Thoracic aorta (tissue), 2 donors: ENCODE measurements at regions not wholly inside any gene's neighbourhood (a gene's known extent, or its start where the extent isn't known, plus 50 kb on each side); places are given as distances from the start of the nearest gene placed in this dataset.

Experiments used
- ATAC-seq: fragments of 150-250 bp; one replicate; pipeline ENCODE4 v1.8.0; 2017; ENCODE audit warnings: low read depth; ENCODE audit not compliant: insufficient number of reproducible peaks, low FRiP score
- DNase-seq: peaks from one replicate; pipeline ENCODE4 v3.0.0-alpha.2; 2020; ENCODE audit warnings: low spot score
- H3K27ac ChIP-seq, 2 donors: fragments of 200-600 bp; sonication (generic); 1 replicate in 1 of 2; 2 replicates in 1 of 2; pipeline ENCODE4 v1.5.1; 2016; ENCODE audit warnings: mild to moderate bottlenecking in 2 of 2, moderate library complexity in 2 of 2
- H3K27me3 ChIP-seq: fragments of 200-600 bp; sonication (generic); replicated peaks from 2 replicates; pipeline ENCODE4 v1.6.0; 2016; ENCODE audit warnings: mild to moderate bottlenecking; ENCODE audit not compliant: insufficient read depth
- H3K36me3 ChIP-seq: fragments of 200-600 bp; sonication (generic); one replicate; pipeline ENCODE4 v1.5.1; 2016
- H3K4me1 ChIP-seq, 2 donors: fragments of 200-600 bp; sonication (generic); 1 replicate in 1 of 2; 2 replicates in 1 of 2; pipeline versions ENCODE4 v1.5.1 to v1.6.0; 2016; ENCODE audit warnings: low read depth in 2 of 2, mild to moderate bottlenecking in 1 of 2; ENCODE audit not compliant: control insufficient read depth in 1 of 2
- H3K4me3 ChIP-seq: fragments of 200-600 bp; sonication (generic); 2 replicates; pipeline ENCODE4 v1.5.1; 2016; ENCODE audit warnings: mild to moderate bottlenecking
- H3K9me3 ChIP-seq: fragments of 200-600 bp; sonication (generic); 2 replicates; pipeline ENCODE4 v1.5.1; 2016
- TF ChIP-seq, protein P1 (sequence below): fragments of 200-600 bp; sonication (generic); IDR thresholded peaks from one replicate; pipeline ENCODE4 v1.5.1; 2019; ENCODE audit warnings: antibody characterized with exemption

DNA sequence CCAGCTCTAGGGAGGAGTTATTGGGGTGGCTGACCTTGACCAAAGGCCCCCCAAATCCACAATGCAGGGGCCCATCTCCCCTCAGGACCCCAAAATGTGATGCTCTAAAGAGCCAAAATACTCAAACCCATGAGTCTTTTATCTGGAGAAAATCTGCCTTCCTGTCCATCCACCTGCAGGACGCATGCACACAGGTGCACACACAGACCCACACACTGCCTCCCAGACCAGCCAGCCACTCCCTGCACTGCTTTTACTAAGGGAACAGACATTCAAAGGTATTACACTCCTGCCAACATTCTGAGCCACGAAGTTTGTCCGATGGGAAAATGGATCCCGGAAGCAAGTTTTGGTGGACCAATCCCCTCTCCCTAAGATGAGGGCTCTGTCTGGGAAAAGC, 76.1 kb upstream of the CDH5 start:
- H3K9me3 ChIP-seq: no peaks in the 10 kb centered on the region
- no peaks in the 10 kb centered on the region for H3K36me3 ChIP-seq
- TF ChIP-seq, protein P1, sequence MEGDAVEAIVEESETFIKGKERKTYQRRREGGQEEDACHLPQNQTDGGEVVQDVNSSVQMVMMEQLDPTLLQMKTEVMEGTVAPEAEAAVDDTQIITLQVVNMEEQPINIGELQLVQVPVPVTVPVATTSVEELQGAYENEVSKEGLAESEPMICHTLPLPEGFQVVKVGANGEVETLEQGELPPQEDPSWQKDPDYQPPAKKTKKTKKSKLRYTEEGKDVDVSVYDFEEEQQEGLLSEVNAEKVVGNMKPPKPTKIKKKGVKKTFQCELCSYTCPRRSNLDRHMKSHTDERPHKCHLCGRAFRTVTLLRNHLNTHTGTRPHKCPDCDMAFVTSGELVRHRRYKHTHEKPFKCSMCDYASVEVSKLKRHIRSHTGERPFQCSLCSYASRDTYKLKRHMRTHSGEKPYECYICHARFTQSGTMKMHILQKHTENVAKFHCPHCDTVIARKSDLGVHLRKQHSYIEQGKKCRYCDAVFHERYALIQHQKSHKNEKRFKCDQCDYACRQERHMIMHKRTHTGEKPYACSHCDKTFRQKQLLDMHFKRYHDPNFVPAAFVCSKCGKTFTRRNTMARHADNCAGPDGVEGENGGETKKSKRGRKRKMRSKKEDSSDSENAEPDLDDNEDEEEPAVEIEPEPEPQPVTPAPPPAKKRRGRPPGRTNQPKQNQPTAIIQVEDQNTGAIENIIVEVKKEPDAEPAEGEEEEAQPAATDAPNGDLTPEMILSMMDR: no peak
- no peak overlapping the region for H3K4me3 ChIP-seq
- ATAC-seq: no peak
- no peak overlapping the region for H3K27ac ChIP-seq
- no peaks in the 10 kb centered on the region for H3K27me3 ChIP-seq
- no peak for DNase-seq
- H3K4me1 ChIP-seq: no peaks in the 10 kb centered on the region

DNA sequence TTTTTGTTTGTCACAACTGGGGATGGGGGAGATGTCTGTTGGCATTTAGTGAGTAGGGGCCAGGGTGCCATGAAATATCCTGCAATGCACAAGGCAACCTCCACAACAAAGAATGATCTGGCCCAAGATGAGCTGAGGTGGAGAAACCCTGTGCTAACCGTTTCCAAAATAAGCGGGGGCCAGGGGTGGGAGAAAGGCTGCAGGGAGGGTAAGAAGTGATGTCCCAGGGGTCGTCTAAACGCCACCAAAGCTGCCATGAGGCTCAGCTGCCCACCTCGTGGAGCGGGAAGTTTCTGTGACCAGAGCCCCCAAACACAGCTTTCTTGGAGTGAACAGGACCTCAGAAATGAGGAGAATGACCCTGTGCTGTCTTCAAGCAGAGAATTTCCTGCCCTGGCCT, 76.5 kb upstream of the CDH5 start:
- H3K27me3 ChIP-seq: no peaks in the 10 kb centered on the region
- no peak for ATAC-seq
- H3K36me3 ChIP-seq: no peaks in the 10 kb centered on the region
- H3K4me1 ChIP-seq: no peaks in the 10 kb centered on the region
- TF ChIP-seq, protein P1: no peak
- no peak overlapping the region for H3K27ac ChIP-seq
- no peaks in the 10 kb centered on the region for H3K9me3 ChIP-seq
- no peak for DNase-seq
- H3K4me3 ChIP-seq: no peak overlapping the region

DNA sequence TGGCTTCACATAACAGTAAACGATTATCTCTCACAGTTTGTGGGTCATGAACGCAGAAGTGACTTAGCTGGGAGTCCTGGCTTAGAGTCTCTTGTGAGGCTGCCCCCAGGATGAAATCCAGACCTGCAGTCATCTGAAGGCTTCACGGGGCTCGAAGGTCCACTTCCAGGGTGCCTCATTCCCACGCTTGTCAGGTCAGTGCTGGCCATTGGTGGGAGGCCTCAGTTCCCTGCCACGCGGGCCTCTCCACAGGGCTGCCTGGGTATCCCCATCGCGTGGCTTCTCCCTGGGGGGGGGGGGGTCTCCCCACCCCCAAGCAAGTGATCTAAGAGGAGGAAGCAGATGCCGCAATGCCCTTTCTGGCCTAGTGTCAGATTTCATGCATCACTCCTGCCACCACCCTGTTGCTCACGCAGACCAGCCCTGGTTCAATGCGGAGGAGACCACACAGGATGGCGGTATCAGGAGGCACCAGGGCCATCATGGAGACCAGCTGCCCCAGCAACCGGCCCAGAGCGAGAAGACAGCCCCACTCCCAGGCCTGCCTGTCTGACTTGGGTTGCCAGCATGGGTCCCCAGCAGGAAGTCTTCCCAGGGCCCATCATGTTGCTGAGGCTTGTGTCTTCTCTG, 77.3 kb upstream of the CDH5 start:
- no peaks in the 10 kb centered on the region for H3K27me3 ChIP-seq
- no peak overlapping the region for H3K27ac ChIP-seq
- ATAC-seq (no peak), DNase-seq (no peak)
- TF ChIP-seq, protein P1: no peak
- H3K9me3 ChIP-seq: no peaks in the 10 kb centered on the region
- H3K4me1 ChIP-seq: no peaks in the 10 kb centered on the region
- no peaks in the 10 kb centered on the region for H3K36me3 ChIP-seq
- H3K4me3 ChIP-seq: no peak overlapping the region

DNA sequence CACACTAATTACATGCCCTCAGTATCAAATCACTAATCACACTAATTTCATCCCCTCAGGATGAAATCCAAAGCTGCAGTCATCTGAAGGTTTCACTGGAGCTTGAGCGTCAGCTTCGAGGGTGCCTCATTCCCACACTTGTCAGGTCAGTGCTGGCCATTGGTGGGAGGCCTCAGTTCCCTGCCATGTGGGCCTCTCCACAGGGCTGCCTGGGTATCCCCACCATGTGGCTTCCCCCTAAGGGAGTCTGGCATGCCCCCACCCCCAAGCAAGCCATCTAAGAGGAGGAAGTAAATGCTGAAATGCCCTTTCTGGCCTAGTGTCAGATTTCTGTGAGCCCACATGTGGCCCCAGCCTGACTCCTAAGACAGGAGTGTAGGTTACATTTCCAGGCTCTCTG, 78.6 kb upstream of the CDH5 start:
- ATAC-seq (no peak), DNase-seq (no peak)
- TF ChIP-seq, protein P1: no peak

DNA sequence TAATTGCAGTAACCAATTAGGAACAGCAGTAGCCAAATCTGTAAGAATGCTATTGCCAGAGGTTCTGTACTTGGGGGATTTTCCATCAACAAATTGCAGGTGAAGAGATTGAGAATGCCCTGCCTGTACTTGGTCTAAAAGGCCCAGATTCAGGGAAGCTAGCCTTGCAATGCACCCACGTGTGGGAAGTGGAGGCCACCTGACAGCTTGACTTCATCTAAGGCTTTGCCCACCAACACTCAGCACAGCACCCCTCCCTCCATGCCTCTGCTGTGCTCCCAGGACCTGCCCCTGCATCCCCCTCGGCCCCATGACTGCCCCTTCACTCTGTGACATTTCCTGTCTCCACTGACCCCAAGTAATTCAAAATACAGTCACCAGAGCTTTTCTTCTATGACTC, 79.1 kb upstream of the CDH5 start:
- no peak for DNase-seq

More for the DNA sequence above, 78.6 kb upstream of the CDH5 start:
- Histone ChIP-seq H3K4me3 (no peak overlapping the region), H3K36me3 (no peaks in the 10 kb centered on the region), H3K9me3 (no peaks in the 10 kb centered on the region), H3K4me1 (no peaks in the 10 kb centered on the region), H3K27me3 (no peaks in the 10 kb centered on the region), H3K27ac (no peak overlapping the region)

More for the DNA sequence above, 79.1 kb upstream of the CDH5 start:
- no peaks in the 10 kb centered on the region for H3K9me3 ChIP-seq
- no peaks in the 10 kb centered on the region for H3K36me3 ChIP-seq
- no peak overlapping the region for H3K27ac ChIP-seq
- TF ChIP-seq, protein P1: no peak
- no peak overlapping the region for H3K4me3 ChIP-seq
- H3K27me3 ChIP-seq: no peaks in the 10 kb centered on the region
- ATAC-seq: no peak
- H3K4me1 ChIP-seq: no peaks in the 10 kb centered on the region
